HepG2 (cell line): ENCODE measurements at regions not wholly inside any gene's neighbourhood (a gene's known extent, or its start where the extent isn't known, plus 50 kb on each side); places are given as distances from the start of the nearest gene placed in this dataset.

Source experiments
- ATAC-seq: fragments of 200-7000 bp; cut with Tn5 transposase; 3 replicates; pipeline ENCODE4 v1.9.1; 2020; ENCODE audit warnings: mild to moderate bottlenecking, moderate library complexity
- BruUV-seq: library from RNA; stranded (reverse); fragments of 400-500 nt; replicated peaks from 2 replicates; lab custom pipeline; 2021; lab: Mats Ljungman, UMichigan
- CTCF ChIA-PET: fragments of 300-600 bp; formaldehyde crosslinking; extraction: SDS; loops from one replicate; lab custom pipeline; 2021; ENCODE audit warnings: low total read pairs, inconsistent platforms, low intra/inter-chr PET ratio; lab: Yijun Ruan, JAX
- POLR2A ChIA-PET: fragments of 350-600 bp; sonication (Branson Sonifier 250); formaldehyde crosslinking; loops from one replicate; lab custom pipeline; 2020; ENCODE audit warnings: antibody characterized with exemption, inconsistent platforms; lab: Yijun Ruan, JAX
- DNase-seq: peaks from one replicate; pipeline ENCODE4 v3.0.0-alpha.2; 2015; ENCODE audit warnings: low spot score
- FAIRE-seq: peaks from 3 replicates; lab custom pipeline; 2011; peaks lifted over from hg19 to GRCh38; lab: Jason Lieb, UNC
- H2AFZ ChIP-seq: one replicate; pipeline ENCODE4 v1.6.1; 2011; ENCODE audit warnings: low read length, inconsistent platforms
- H3K27ac ChIP-seq: fragments of 300-600 bp; 3 replicates; pipeline ENCODE4 v1.8.0; 2011; ENCODE audit warnings: mixed run types, mild to moderate bottlenecking, mixed read lengths, low read length, inconsistent platforms; ENCODE audit not compliant: insufficient read depth; ENCODE audit errors: extremely low read length
- H3K27me3 ChIP-seq, 2 experiments: fragments of 200-600 bp in 1 of 2; 2 replicates in 1 of 2; 3 replicates in 1 of 2; pipeline versions ENCODE4 v1.6.0 to v1.8.0; 2011; ENCODE audit warnings: low read length in 2 of 2, mild to moderate bottlenecking in 2 of 2, moderate library complexity in 2 of 2, inconsistent platforms in 1 of 2; ENCODE audit not compliant: insufficient read depth in 2 of 2, control insufficient read depth in 1 of 2
- H3K36me3 ChIP-seq, 2 experiments: fragments of 200-600 bp in 1 of 2; replicated peaks in 1 of 2; 2 replicates in 1 of 2; 3 replicates in 1 of 2; pipeline versions ENCODE4 v1.5.1 to v1.8.0; 2011; ENCODE audit warnings: low read length in 2 of 2, inconsistent platforms in 1 of 2; ENCODE audit not compliant: insufficient read depth in 2 of 2, control insufficient read depth in 1 of 2
- H3K4me1 ChIP-seq: 2 replicates; pipeline ENCODE4 v1.5.1; 2012; ENCODE audit warnings: low read length, inconsistent platforms; ENCODE audit not compliant: insufficient read depth
- H3K4me2 ChIP-seq: 2 replicates; pipeline ENCODE4 v1.6.0; 2011; ENCODE audit warnings: low read depth, low read length, inconsistent platforms
- H3K4me3 ChIP-seq, 3 experiments: fragments of 200-600 bp in 1 of 3; sonication (generic), shearing (Covaris generic) in 1 of 3; replicated peaks in 1 of 3; 2 replicates each; pipeline ENCODE4 v1.5.1; 2011 to 2016; ENCODE audit warnings: low read length in 3 of 3, inconsistent platforms in 2 of 3, low read depth in 2 of 3, mild to moderate bottlenecking in 2 of 3, control low read depth in 1 of 3, mixed read lengths in 1 of 3; ENCODE audit not compliant: insufficient read depth in 1 of 3
- H3K79me2 ChIP-seq: one replicate; pipeline ENCODE4 v1.6.1; 2011; ENCODE audit warnings: low read length, inconsistent platforms; ENCODE audit not compliant: insufficient read depth
- H3K9ac ChIP-seq: 2 replicates; pipeline ENCODE4 v1.6.0; 2011; ENCODE audit warnings: mild to moderate bottlenecking, low read depth, low read length, inconsistent platforms; ENCODE audit not compliant: insufficient read depth
- H3K9me3 ChIP-seq: 2 replicates; pipeline ENCODE4 v1.5.1; 2012; ENCODE audit warnings: mild to moderate bottlenecking, low read length
- H4K20me1 ChIP-seq: 2 replicates; pipeline ENCODE4 v1.6.0; 2011; ENCODE audit warnings: inconsistent platforms, mild to moderate bottlenecking, low read length, moderate library complexity; ENCODE audit not compliant: insufficient read depth
- CAMTA2 ChIP-seq: sonication (generic); formaldehyde crosslinking; IDR thresholded peaks from 2 replicates; pipeline ENCODE4 v1.4.0; 2020; ENCODE audit warnings: mild to moderate bottlenecking, missing genetic modification reagents, borderline replicate concordance
- GFI1 ChIP-seq: sonication (generic); formaldehyde crosslinking; IDR thresholded peaks from 2 replicates; pipeline ENCODE4 v1.5.0; 2020; ENCODE audit warnings: missing genetic modification reagents, mild to moderate bottlenecking, borderline replicate concordance
- MAF1 ChIP-seq: sonication (generic); formaldehyde crosslinking; IDR thresholded peaks from 2 replicates; pipeline ENCODE4 v1.5.0; 2020; ENCODE audit warnings: missing genetic modification reagents, borderline replicate concordance
- PAF1 ChIP-seq: IDR thresholded peaks from 2 replicates; pipeline ENCODE4 v1.6.1; 2016; ENCODE audit warnings: missing genetic modification reagents, missing compliant biosample characterization
- PAWR ChIP-seq: sonication (generic); formaldehyde crosslinking; IDR thresholded peaks from 2 replicates; pipeline ENCODE4 v1.4.0; 2020; ENCODE audit warnings: missing genetic modification reagents, mild to moderate bottlenecking, borderline replicate concordance
- PRMT3 ChIP-seq: sonication (generic); formaldehyde crosslinking; IDR thresholded peaks from 2 replicates; pipeline ENCODE4 v1.8.1; 2022; ENCODE audit warnings: low read depth, mild to moderate bottlenecking, moderate library complexity, missing genetic modification reagents, borderline replicate concordance
- RAD21 ChIP-seq: fragments of 450-650 bp; formaldehyde crosslinking; IDR thresholded peaks from 2 replicates; pipeline ENCODE4 v1.5.0; 2020; ENCODE audit warnings: mild to moderate bottlenecking
- RBM39 ChIP-seq: fragments of 200-400 bp; formaldehyde crosslinking; IDR thresholded peaks from one replicate; pipeline ENCODE4 v1.6.1; 2018; ENCODE audit warnings: antibody characterized with exemption, mild to moderate bottlenecking, low read depth, low read length; ENCODE audit not compliant: poor library complexity, severe bottlenecking
- SIN3B ChIP-seq: fragments of 150-350 bp; IDR thresholded peaks from 2 replicates; pipeline ENCODE4 v1.6.1; 2014; ENCODE audit warnings: low read length
- SMAD9 ChIP-seq: sonication (generic); formaldehyde crosslinking; IDR thresholded peaks from 2 replicates; pipeline ENCODE4 v1.5.1; 2020; ENCODE audit warnings: mild to moderate bottlenecking, missing genetic modification reagents
- SNAPC2 ChIP-seq: sonication (generic); formaldehyde crosslinking; IDR thresholded peaks from 2 replicates; pipeline ENCODE4 v1.8.1; 2022; ENCODE audit warnings: mild to moderate bottlenecking, missing genetic modification reagents
- ZFP41 ChIP-seq: sonication (generic); formaldehyde crosslinking; IDR thresholded peaks from 2 replicates; pipeline ENCODE4 v1.4.0; 2020; ENCODE audit warnings: mild to moderate bottlenecking, missing genetic modification reagents, borderline replicate concordance
- ZNF441 ChIP-seq: sonication (generic); formaldehyde crosslinking; IDR thresholded peaks from 2 replicates; pipeline ENCODE4 v1.7.0; 2021; ENCODE audit warnings: missing genetic modification reagents, borderline replicate concordance
- ZZZ3 ChIP-seq: sonication (generic); formaldehyde crosslinking; IDR thresholded peaks from 2 replicates; pipeline ENCODE4 v1.4.0; 2020; ENCODE audit warnings: missing genetic modification reagents, mild to moderate bottlenecking, borderline replicate concordance
- WGBS: methylation state at CpG from one replicate; pipeline ENCODE4 v1.1.6; 2017; ENCODE audit warnings: low lambda C conversion rate; 5-methylcytosine and 5-hydroxymethylcytosine counted together
- in situ Hi-C: cut with HindIII; loops from 2 replicates; pipeline ENCODE4 v1.10.0; 2017; ENCODE audit warnings: low pct_unique_long_range_greater_than_20kb; ENCODE audit not compliant: extremely low pct_ligation_motif_present
- intact Hi-C: fragments of 100-400 bp; cut with micrococcal nuclease; formaldehyde crosslinking; loops from one replicate; pipeline ENCODE4 v1.10.0; 2022; ENCODE audit not compliant: unreplicated experiment

GRCh38 chr2:206218796-206219499 is 55.5 kb upstream of the ZDBF2 start:
- POLR2A ChIA-PET, result no interaction called here
- Histone ChIP-seq H3K27me3 (peaks cover 3 to 35% of the 10 kb centered on the region in 2 experiments; a peak in 3 of 5 replicates), H4K20me1 (no peaks in the 10 kb centered on the region), H3K9ac (no peak overlapping the region), H2AFZ (no peak overlapping the region), H3K9me3 (no peaks in the 10 kb centered on the region), H3K4me1 (no peaks in the 10 kb centered on the region), H3K4me2 (no peak overlapping the region), H3K27ac (no peak overlapping the region), H3K4me3 (no peak overlapping the region), H3K36me3 (no peaks in the 10 kb centered on the region), H3K79me2 (no peaks in the 10 kb centered on the region)
- intact Hi-C loops, result no loop called here
- CTCF ChIA-PET, result no interaction called here
- FAIRE-seq (no peak), DNase-seq (no peak), ATAC-seq (no peak)
- no TSS peak for BruUV-seq
- TF ChIP-seq RAD21 (CRISPR knock-in tag) (no peak), ZNF441 (CRISPR knock-in tag) (no peak), SNAPC2 (CRISPR knock-in tag) (no peak), GFI1 (no peak), PRMT3 (CRISPR knock-in tag) (no peak), ZZZ3 (no peak), CAMTA2 (CRISPR knock-in tag) (no peak), ZFP41 (CRISPR knock-in tag) (no peak)
- WGBS, result 25% methylated on average over 4 of the region's 4 CpGs
- in situ Hi-C loops, result no loop called here

DNA sequence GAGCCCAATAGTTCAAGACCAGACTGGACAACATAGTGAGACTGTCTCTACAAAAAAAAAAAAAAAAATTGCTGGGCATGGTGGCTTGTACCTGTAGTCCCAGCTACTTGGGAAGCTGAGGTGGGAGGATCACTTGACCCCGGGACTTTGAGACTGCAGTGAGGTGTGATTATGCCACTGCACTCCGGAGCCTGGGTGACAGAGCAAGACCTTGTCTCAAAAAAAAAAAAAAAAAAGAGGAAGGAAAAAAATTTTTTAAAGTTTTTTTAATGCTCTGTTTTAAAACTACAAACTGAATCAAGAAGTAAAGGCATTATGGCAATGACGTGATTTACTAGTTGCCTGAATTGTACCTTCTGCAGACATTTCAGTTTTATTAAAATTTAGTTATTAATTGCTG is 54.5 kb upstream of the ZDBF2 start:
- ChIA-PET CTCF (no interaction called here), POLR2A (no interaction called here)
- intact Hi-C loops (no loop called here), in situ Hi-C loops (no loop called here)
- Histone ChIP-seq H3K4me2 (no peak overlapping the region), H3K27ac (no peak overlapping the region), H4K20me1 (no peaks in the 10 kb centered on the region), H3K4me3 (no peak overlapping the region), H3K9ac (no peak overlapping the region), H3K36me3 (no peaks in the 10 kb centered on the region), H2AFZ (no peak overlapping the region), H3K4me1 (no peaks in the 10 kb centered on the region), H3K27me3 (peaks cover 3 to 35% of the 10 kb centered on the region in 2 experiments; a peak in 3 of 5 replicates), H3K79me2 (no peaks in the 10 kb centered on the region), H3K9me3 (no peaks in the 10 kb centered on the region)
- no peak for ATAC-seq
- no peak for DNase-seq
- BruUV-seq, result no TSS peak
- WGBS, result 6% methylated on average over 3 of the region's 3 CpGs
- no peak for FAIRE-seq
- no peak for TF ChIP-seq PAF1
- TF ChIP-seq PAWR, result no peak
- TF ChIP-seq SMAD9, result no peak
- no peak for TF ChIP-seq ZZZ3
- no peak for TF ChIP-seq RBM39
- no peak for TF ChIP-seq MAF1 (CRISPR knock-in tag)
- TF ChIP-seq SIN3B, result no peak
